ENCODE measurements at regions not wholly inside any gene's neighbourhood (a gene's known extent, or its start where the extent isn't known, plus 50 kb on each side); places are given as distances from the start of the nearest gene placed in this dataset.

DNA sequence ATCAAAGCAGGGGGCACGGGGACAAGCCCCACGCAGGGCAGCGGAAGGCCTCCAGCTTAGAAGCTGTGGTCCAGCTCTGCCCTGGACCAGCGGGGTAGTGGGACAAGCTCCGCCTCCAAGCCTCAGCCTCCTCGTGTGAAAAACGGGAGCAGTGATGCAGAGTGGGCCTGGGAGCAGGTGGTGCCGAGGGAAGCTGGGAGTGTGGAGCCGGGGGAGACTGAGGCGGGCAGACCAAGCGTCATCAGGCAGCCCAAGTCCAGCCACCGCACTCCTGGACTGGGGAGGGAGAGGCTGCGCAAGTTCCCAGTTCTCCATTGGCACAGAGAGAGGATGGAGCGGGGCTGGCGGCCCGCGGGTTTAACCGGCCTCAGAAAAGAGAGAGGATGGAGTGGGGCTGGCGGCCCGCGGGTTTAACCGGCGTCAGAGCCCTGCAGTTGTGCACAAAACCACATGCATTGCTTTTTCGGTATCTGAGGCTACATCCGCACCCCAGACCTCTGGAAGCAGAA, 68.1 kb upstream of the PHF21B start:
- CTCF ChIA-PET: no interaction called here
- H3F3A ChIP-seq (replicated peaks; ENCODE audit: insufficient read depth): no peaks in the 10 kb centered on the region
- no peak overlapping the region for H3K9ac ChIP-seq
- no peak overlapping the region for H3K4me3 ChIP-seq (ENCODE audit: low read depth in 2 of 2, low read length in 1 of 2)
- POLR2A ChIA-PET: no interaction called here
- no peak overlapping the region for H3K27ac ChIP-seq (ENCODE audit: low read depth in 2 of 2, low read length in 1 of 2)
- 65% methylated on average over 14 of the region's 25 CpGs for WGBS (ENCODE audit: low lambda C conversion rate)
- no peaks in the 10 kb centered on the region for H3K27me3 ChIP-seq (ENCODE audit: insufficient read depth)
- H3K4me1 ChIP-seq (ENCODE audit: control insufficient read depth in 1 of 2, insufficient read depth in 2 of 2, low read depth in 1 of 2, low read length in 1 of 2): peaks cover 0 to 9% of the 10 kb centered on the region in 2 experiments; a peak in 2 of 4 replicates
- H3K9me3 ChIP-seq: no peaks in the 10 kb centered on the region
- TF ChIP-seq RFX5 (IDR thresholded peaks at IDR 0.05; ENCODE audit: low read length): no peak
- TF ChIP-seq, protein P1, sequence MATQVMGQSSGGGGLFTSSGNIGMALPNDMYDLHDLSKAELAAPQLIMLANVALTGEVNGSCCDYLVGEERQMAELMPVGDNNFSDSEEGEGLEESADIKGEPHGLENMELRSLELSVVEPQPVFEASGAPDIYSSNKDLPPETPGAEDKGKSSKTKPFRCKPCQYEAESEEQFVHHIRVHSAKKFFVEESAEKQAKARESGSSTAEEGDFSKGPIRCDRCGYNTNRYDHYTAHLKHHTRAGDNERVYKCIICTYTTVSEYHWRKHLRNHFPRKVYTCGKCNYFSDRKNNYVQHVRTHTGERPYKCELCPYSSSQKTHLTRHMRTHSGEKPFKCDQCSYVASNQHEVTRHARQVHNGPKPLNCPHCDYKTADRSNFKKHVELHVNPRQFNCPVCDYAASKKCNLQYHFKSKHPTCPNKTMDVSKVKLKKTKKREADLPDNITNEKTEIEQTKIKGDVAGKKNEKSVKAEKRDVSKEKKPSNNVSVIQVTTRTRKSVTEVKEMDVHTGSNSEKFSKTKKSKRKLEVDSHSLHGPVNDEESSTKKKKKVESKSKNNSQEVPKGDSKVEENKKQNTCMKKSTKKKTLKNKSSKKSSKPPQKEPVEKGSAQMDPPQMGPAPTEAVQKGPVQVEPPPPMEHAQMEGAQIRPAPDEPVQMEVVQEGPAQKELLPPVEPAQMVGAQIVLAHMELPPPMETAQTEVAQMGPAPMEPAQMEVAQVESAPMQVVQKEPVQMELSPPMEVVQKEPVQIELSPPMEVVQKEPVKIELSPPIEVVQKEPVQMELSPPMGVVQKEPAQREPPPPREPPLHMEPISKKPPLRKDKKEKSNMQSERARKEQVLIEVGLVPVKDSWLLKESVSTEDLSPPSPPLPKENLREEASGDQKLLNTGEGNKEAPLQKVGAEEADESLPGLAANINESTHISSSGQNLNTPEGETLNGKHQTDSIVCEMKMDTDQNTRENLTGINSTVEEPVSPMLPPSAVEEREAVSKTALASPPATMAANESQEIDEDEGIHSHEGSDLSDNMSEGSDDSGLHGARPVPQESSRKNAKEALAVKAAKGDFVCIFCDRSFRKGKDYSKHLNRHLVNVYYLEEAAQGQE (IDR thresholded peaks at IDR 0.05; ENCODE audit: low read depth, low read length): no peak
- DNase-seq: no peak
- H4K20me1 ChIP-seq (ENCODE audit: insufficient read depth): no peaks in the 10 kb centered on the region
- no peaks in the 10 kb centered on the region for H3K79me2 ChIP-seq (ENCODE audit: insufficient read depth)
- no peaks in the 10 kb centered on the region for H3K9me2 ChIP-seq
- no peak overlapping the region for H2AFZ ChIP-seq (ENCODE audit: low read depth)
- no peak overlapping the region for H3K4me2 ChIP-seq
- no peaks in the 10 kb centered on the region for H3K36me3 ChIP-seq (replicated peaks in 1 of 2; ENCODE audit: control insufficient read depth in 1 of 2, insufficient read depth in 2 of 2, low read length in 1 of 2)

DNA sequence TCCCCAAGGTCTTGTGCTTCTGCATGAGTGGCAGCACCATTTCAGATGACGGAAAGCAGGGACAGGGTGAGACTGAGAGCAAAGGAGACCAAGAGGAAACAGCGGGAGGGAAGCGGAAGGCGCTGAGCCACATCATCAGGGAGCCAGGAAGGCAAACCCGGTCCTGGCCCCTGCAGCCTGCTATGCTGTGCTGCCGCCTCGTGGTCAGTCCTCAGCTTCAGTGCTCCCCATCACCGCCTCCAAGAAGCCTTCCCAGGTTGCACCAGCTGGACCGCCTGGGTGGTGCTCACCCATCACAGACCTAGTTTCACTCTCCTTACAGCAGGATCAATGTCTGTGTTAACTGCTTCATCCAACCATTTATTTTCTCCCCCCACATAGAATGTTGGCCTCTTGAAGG, 73.0 kb upstream of the PHF21B start:
- ChIA-PET CTCF (interaction anchor here (1.1 to 3.2 kb wide), 10 partner anchors 13 to 263 kb away, joined by 3 to 15 read pairs (median 4); no protein-coding TSS in a partner anchor), POLR2A (no interaction called here)
- H3K4me1 ChIP-seq (ENCODE audit: control insufficient read depth in 1 of 2, insufficient read depth in 2 of 2, low read depth in 1 of 2, low read length in 1 of 2): 0 out of 4 replicates have a peak, but pooled peaks cover 0 to 8% of the 10 kb centered on the region in 2 experiments
- no peak overlapping the region for H3K4me3 ChIP-seq (ENCODE audit: low read depth in 2 of 2, low read length in 1 of 2)
- no peaks in the 10 kb centered on the region for H3K9me3 ChIP-seq
- no peak overlapping the region for H2AFZ ChIP-seq (ENCODE audit: low read depth)
- peaks cover 9% of the 10 kb centered on the region for H3F3A ChIP-seq (replicated peaks; ENCODE audit: insufficient read depth)
- H4K20me1 ChIP-seq (ENCODE audit: insufficient read depth): no peaks in the 10 kb centered on the region; the same call in 1 of the 2 replicates
- 52% methylated on average over 8 of the region's 9 CpGs for WGBS (ENCODE audit: low lambda C conversion rate)
- no peaks in the 10 kb centered on the region for H3K27me3 ChIP-seq (ENCODE audit: insufficient read depth)
- peak; percentile 75 for DNase-seq
- H3K36me3 ChIP-seq (replicated peaks in 1 of 2; ENCODE audit: control insufficient read depth in 1 of 2, insufficient read depth in 2 of 2, low read length in 1 of 2): no peaks in the 10 kb centered on the region
- H3K9me2 ChIP-seq: no peaks in the 10 kb centered on the region
- H3K9ac ChIP-seq: no peak overlapping the region
- no peak overlapping the region for H3K27ac ChIP-seq (ENCODE audit: low read depth in 2 of 2, low read length in 1 of 2)
- no peak overlapping the region for H3K4me2 ChIP-seq
- H3K79me2 ChIP-seq (ENCODE audit: insufficient read depth): no peaks in the 10 kb centered on the region
- TF ChIP-seq, protein P2, sequence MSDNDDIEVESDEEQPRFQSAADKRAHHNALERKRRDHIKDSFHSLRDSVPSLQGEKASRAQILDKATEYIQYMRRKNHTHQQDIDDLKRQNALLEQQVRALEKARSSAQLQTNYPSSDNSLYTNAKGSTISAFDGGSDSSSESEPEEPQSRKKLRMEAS (IDR thresholded peaks at IDR 0.05; ENCODE audit: low read depth): no peak
- TF ChIP-seq RXRA (IDR thresholded peaks at IDR 0.05; ENCODE audit: borderline replicate concordance, low read depth) (no peak), FOXJ3 (CRISPR knock-in tag; IDR thresholded peaks at IDR 0.05) (no peak), RCOR1 (IDR thresholded peaks at IDR 0.05; ENCODE audit: low read length) (peak; percentile 31; the same call in 1 of the 2 replicates), POLR2AphosphoS5 (IDR thresholded peaks at IDR 0.05; ENCODE audit: low read depth, low read length) (no peak), SMC3 (IDR thresholded peaks at IDR 0.05; ENCODE audit: low read depth, low read length) (peak; percentile 49; the same call in 1 of the 2 replicates), NRF1 (IDR thresholded peaks at IDR 0.05; ENCODE audit: low read depth, low read length) (no peak), MXI1 (IDR thresholded peaks at IDR 0.05; ENCODE audit: low read depth, low read length) (no peak), RFX5 (IDR thresholded peaks at IDR 0.05; ENCODE audit: low read length) (no peak), TAF1 (IDR thresholded peaks at IDR 0.05; ENCODE audit: borderline replicate concordance, low read depth, low read length) (no peak), YY1 (IDR thresholded peaks at IDR 0.05; ENCODE audit: low read depth) (no peak), FOSL2 (IDR thresholded peaks at IDR 0.05; ENCODE audit: borderline replicate concordance, low read depth) (no peak), ELF1 (IDR thresholded peaks at IDR 0.05) (no peak), SIN3A (IDR thresholded peaks at IDR 0.05; ENCODE audit: borderline replicate concordance, low read depth, low read length) (no peak), MEF2A (IDR thresholded peaks at IDR 0.05; ENCODE audit: borderline replicate concordance, low read depth) (no peak), TEAD4 (IDR thresholded peaks at IDR 0.05; ENCODE audit: borderline replicate concordance, insufficient read depth) (no peak), RAD21 (IDR thresholded peaks at IDR 0.05; ENCODE audit: low read length) (peak; percentile 73)
- TF ChIP-seq, protein P3, sequence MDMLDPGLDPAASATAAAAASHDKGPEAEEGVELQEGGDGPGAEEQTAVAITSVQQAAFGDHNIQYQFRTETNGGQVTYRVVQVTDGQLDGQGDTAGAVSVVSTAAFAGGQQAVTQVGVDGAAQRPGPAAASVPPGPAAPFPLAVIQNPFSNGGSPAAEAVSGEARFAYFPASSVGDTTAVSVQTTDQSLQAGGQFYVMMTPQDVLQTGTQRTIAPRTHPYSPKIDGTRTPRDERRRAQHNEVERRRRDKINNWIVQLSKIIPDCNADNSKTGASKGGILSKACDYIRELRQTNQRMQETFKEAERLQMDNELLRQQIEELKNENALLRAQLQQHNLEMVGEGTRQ (IDR thresholded peaks at IDR 0.05; ENCODE audit: borderline replicate concordance, low read depth, low read length): no peak
- TF ChIP-seq, protein P4, sequence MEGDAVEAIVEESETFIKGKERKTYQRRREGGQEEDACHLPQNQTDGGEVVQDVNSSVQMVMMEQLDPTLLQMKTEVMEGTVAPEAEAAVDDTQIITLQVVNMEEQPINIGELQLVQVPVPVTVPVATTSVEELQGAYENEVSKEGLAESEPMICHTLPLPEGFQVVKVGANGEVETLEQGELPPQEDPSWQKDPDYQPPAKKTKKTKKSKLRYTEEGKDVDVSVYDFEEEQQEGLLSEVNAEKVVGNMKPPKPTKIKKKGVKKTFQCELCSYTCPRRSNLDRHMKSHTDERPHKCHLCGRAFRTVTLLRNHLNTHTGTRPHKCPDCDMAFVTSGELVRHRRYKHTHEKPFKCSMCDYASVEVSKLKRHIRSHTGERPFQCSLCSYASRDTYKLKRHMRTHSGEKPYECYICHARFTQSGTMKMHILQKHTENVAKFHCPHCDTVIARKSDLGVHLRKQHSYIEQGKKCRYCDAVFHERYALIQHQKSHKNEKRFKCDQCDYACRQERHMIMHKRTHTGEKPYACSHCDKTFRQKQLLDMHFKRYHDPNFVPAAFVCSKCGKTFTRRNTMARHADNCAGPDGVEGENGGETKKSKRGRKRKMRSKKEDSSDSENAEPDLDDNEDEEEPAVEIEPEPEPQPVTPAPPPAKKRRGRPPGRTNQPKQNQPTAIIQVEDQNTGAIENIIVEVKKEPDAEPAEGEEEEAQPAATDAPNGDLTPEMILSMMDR (IDR thresholded peaks at IDR 0.05): peak; percentile 13; the same call in 1 of the 2 replicates
- TF ChIP-seq, protein P5, sequence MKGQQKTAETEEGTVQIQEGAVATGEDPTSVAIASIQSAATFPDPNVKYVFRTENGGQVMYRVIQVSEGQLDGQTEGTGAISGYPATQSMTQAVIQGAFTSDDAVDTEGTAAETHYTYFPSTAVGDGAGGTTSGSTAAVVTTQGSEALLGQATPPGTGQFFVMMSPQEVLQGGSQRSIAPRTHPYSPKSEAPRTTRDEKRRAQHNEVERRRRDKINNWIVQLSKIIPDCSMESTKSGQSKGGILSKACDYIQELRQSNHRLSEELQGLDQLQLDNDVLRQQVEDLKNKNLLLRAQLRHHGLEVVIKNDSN (IDR thresholded peaks at IDR 0.05; ENCODE audit: borderline replicate concordance, low read depth): no peak

Measured in SK-N-SH (cell line).